HL-60 (cell line): ENCODE measurements at regions not wholly inside any gene's neighbourhood (a gene's known extent, or its start where the extent isn't known, plus 50 kb on each side); places are given as distances from the start of the nearest gene placed in this dataset.

Source experiments
- GABPA ChIP-seq: IDR thresholded peaks from 2 replicates; pipeline ENCODE4 v1.6.1; 2012; ENCODE audit warnings: low read depth
- TF ChIP-seq, protein P1 (sequence below): IDR thresholded peaks from one replicate; pipeline ENCODE4 v1.5.1; 2011; ENCODE audit warnings: low read length, control low read depth, inconsistent platforms; ENCODE audit not compliant: insufficient read depth

DNA sequence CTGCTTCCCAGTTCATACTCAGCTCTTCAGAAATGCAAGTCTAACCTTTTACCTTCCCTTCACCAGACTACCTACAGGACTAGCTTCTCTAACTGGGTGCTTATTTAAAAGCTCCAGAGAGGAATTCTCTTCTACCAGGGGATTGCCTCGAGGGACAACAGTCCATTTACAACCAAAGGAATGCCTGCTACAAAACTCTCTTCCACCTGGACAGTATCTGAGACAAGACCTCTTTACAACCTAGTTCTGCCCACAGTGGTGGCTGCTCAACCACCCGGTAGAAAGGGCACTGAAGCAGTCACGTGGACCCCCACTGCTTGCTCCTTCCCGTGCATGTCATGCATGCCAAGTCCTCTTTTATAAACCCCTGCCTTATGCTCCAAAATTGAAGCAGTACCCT, 158.1 kb upstream of the ANXA10 start:
- no peak for TF ChIP-seq GABPA
- TF ChIP-seq, protein P1, sequence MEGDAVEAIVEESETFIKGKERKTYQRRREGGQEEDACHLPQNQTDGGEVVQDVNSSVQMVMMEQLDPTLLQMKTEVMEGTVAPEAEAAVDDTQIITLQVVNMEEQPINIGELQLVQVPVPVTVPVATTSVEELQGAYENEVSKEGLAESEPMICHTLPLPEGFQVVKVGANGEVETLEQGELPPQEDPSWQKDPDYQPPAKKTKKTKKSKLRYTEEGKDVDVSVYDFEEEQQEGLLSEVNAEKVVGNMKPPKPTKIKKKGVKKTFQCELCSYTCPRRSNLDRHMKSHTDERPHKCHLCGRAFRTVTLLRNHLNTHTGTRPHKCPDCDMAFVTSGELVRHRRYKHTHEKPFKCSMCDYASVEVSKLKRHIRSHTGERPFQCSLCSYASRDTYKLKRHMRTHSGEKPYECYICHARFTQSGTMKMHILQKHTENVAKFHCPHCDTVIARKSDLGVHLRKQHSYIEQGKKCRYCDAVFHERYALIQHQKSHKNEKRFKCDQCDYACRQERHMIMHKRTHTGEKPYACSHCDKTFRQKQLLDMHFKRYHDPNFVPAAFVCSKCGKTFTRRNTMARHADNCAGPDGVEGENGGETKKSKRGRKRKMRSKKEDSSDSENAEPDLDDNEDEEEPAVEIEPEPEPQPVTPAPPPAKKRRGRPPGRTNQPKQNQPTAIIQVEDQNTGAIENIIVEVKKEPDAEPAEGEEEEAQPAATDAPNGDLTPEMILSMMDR = no peak
